Epithelial cell of proximal tubule (primary cell): ENCODE measurements at regions not wholly inside any gene's neighbourhood (a gene's known extent, or its start where the extent isn't known, plus 50 kb on each side); places are given as distances from the start of the nearest gene placed in this dataset.

Experiments used
- DNase-seq: peaks from one replicate; pipeline ENCODE4 v3.0.0-alpha.2; 2011; ENCODE audit warnings: low read depth
- H3K4me3 ChIP-seq: 2 replicates; pipeline ENCODE4 v1.5.1; 2011; ENCODE audit warnings: low read depth, mild to moderate bottlenecking, low read length
- CTCF ChIP-seq: conservative IDR thresholded peaks from 2 replicates; pipeline ENCODE4 v1.5.1; 2012; ENCODE audit warnings: low read depth, mild to moderate bottlenecking, low read length

GRCh38 chr9:108607607-108608006 is 248.2 kb downstream of the ACTL7B start:
- DNase-seq = no peak
- H3K4me3 ChIP-seq = no peak overlapping the region
- no peak for TF ChIP-seq CTCF

GRCh38 chr9:108606401-108606800 is 249.4 kb downstream of the ACTL7B start:
- no peak for DNase-seq
- TF ChIP-seq CTCF = no peak

GRCh38 chr9:108603141-108603540 is 252.6 kb downstream of the ACTL7B start:
- DNase-seq = no peak
- no peak overlapping the region for H3K4me3 ChIP-seq
- no peak for TF ChIP-seq CTCF

More at GRCh38 chr9:108606401-108606800, 249.4 kb downstream of the ACTL7B start:
- H3K4me3 ChIP-seq = no peak overlapping the region

GRCh38 chr9:108600896-108601295 is 254.9 kb downstream of the ACTL7B start:
- H3K4me3 ChIP-seq = no peak overlapping the region
- no peak for DNase-seq
- no peak for TF ChIP-seq CTCF

- no peak overlapping the region for H3K4me3 ChIP-seq
- TF ChIP-seq CTCF = no peak
- DNase-seq = no peak
Observed at GRCh38 chr9:108599571-108599970, 256.2 kb downstream of the ACTL7B start.

GRCh38 chr9:108591121-108591520 is 264.7 kb downstream of the ACTL7B start:
- H3K4me3 ChIP-seq = no peak overlapping the region
- DNase-seq = no peak
- TF ChIP-seq CTCF = no peak

- no peak for DNase-seq
- no peak for TF ChIP-seq CTCF
- no peak overlapping the region for H3K4me3 ChIP-seq
Observed at GRCh38 chr9:108588246-108588645, 267.5 kb downstream of the ACTL7B start.
